Breast epithelium (tissue), 4 donors: ENCODE measurements at regions not wholly inside any gene's neighbourhood (a gene's known extent, or its start where the extent isn't known, plus 50 kb on each side); places are given as distances from the start of the nearest gene placed in this dataset.

ENCODE experiments used
- DNase-seq, 2 donors: peaks; one replicate each; pipeline ENCODE4 v3.0.0-alpha.2; 2019; ENCODE audit warnings: low spot score in 2 of 2
- H3K27ac ChIP-seq, 2 donors: fragments of 200-600 bp; sonication (generic) in 1 of 2; one replicate each; pipeline ENCODE4 v1.5.1; 2016 to 2019; ENCODE audit warnings: mild to moderate bottlenecking in 1 of 2
- H3K27me3 ChIP-seq, 2 donors: fragments of 200-600 bp; sonication (generic) in 1 of 2; one replicate each; pipeline versions ENCODE4 v1.5.1 to v1.6.0; 2017 to 2019; ENCODE audit warnings: control low read depth in 1 of 2, mild to moderate bottlenecking in 1 of 2
- H3K36me3 ChIP-seq: fragments of 200-600 bp; one replicate; pipeline ENCODE4 v1.5.1; 2019
- H3K4me1 ChIP-seq, 2 donors: fragments of 200-600 bp; sonication (generic); one replicate each; pipeline ENCODE4 v1.5.1; 2016 to 2019; ENCODE audit warnings: control low read depth in 1 of 2
- H3K4me3 ChIP-seq, 3 donors: fragments of 200-600 bp; sonication (generic); 1 replicate in 2 of 3; 2 replicates in 1 of 3; pipeline ENCODE4 v1.5.1; 2016 to 2019; ENCODE audit warnings: mild to moderate bottlenecking in 3 of 3, moderate library complexity in 2 of 3
- H3K9me3 ChIP-seq, 2 donors: fragments of 200-600 bp; sonication (generic) in 1 of 2; one replicate each; pipeline ENCODE4 v1.5.1; 2016 to 2019; ENCODE audit warnings: control low read depth in 1 of 2
- POLR2A ChIP-seq: fragments of 450-650 bp; IDR thresholded peaks from one replicate; pipeline ENCODE4 v1.6.1; 2016; ENCODE audit warnings: antibody characterized with exemption, mild to moderate bottlenecking, moderate library complexity
- POLR2AphosphoS5 ChIP-seq, 3 donors: sonication (generic); formaldehyde crosslinking; IDR thresholded peaks; one replicate each; pipeline ENCODE4 v1.6.1; 2017; ENCODE audit warnings: antibody characterized with exemption in 3 of 3
- intact Hi-C: fragments of 100-400 bp; cut with DNase I; formaldehyde crosslinking; loops from one replicate; pipeline ENCODE4 v1.15.1; 2023; ENCODE audit warnings: low total_unique reads
- TF ChIP-seq, protein P1 (sequence below), 3 donors: fragments of 450-650 bp; IDR thresholded peaks; one replicate each; pipeline ENCODE4 v1.5.1; 2016 to 2017; ENCODE audit warnings: antibody characterized with exemption in 3 of 3, mild to moderate bottlenecking in 3 of 3, moderate library complexity in 3 of 3

- Histone ChIP-seq H3K9me3 (no peaks in the 10 kb centered on the region), H3K27ac (no peak overlapping the region), H3K36me3 (no peaks in the 10 kb centered on the region), H3K4me3 (no peak overlapping the region), H3K4me1 (no peaks in the 10 kb centered on the region), H3K27me3 (no peaks in the 10 kb centered on the region)
- no peak for DNase-seq
- intact Hi-C loops = no loop called here
- TF ChIP-seq POLR2A (no peak), POLR2AphosphoS5 (IDR thresholded peaks at IDR 0.05) (no peak)
- TF ChIP-seq, protein P1, sequence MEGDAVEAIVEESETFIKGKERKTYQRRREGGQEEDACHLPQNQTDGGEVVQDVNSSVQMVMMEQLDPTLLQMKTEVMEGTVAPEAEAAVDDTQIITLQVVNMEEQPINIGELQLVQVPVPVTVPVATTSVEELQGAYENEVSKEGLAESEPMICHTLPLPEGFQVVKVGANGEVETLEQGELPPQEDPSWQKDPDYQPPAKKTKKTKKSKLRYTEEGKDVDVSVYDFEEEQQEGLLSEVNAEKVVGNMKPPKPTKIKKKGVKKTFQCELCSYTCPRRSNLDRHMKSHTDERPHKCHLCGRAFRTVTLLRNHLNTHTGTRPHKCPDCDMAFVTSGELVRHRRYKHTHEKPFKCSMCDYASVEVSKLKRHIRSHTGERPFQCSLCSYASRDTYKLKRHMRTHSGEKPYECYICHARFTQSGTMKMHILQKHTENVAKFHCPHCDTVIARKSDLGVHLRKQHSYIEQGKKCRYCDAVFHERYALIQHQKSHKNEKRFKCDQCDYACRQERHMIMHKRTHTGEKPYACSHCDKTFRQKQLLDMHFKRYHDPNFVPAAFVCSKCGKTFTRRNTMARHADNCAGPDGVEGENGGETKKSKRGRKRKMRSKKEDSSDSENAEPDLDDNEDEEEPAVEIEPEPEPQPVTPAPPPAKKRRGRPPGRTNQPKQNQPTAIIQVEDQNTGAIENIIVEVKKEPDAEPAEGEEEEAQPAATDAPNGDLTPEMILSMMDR (IDR thresholded peaks at IDR 0.05) = no peak
Measured at GRCh38 chr4:136036744-136037143, 1495.5 kb downstream of the PCDH18 start.

DNA sequence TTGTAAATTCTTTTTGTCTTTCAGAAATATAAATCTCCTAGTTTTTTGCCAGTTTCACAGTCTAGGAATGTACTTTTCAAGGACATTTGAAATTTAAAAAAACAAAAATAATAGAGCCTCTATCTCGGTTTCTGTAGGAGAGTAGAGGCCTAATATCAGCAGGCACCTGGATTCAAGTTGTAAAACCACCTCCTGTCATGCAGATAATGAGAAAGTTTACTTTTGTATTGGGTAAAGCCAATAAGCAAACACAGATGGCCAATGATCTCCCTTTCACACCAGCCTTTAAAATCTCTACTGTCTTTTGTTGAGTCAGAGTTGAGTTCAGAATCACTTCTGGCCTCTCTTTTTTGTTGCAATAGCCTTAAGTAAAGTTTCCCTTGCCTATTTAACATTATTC is 1499.9 kb downstream of the PCDH18 start:
- no peak overlapping the region for H3K4me3 ChIP-seq

DNA sequence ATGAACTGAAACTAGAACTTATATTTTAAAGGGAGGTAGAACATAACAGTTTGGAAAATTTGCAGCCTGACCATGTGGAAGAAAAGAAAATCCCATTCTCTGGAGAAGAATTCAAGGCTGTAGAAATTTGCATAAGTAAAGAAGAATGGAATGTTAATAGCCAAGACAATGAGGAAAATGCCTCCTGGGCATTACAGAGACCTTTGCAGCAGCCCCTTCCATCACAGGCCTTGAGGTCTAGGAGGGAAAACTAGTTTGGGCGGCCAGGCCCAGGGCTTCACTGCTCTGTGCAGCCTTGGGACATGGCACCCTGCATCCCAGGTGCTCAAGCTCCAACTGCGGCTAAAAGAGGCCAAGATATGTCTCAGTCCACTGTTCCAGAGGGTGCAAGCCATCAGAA is 1506.8 kb downstream of the PCDH18 start:
- Histone ChIP-seq H3K9me3 (peaks cover 0 to 8% of the 10 kb centered on the region in 2 donors), H3K4me1 (no peaks in the 10 kb centered on the region), H3K4me3 (no peak overlapping the region), H3K36me3 (no peaks in the 10 kb centered on the region), H3K27ac (no peak overlapping the region), H3K27me3 (no peaks in the 10 kb centered on the region)
- no peak for DNase-seq
- intact Hi-C loops = no loop called here
- TF ChIP-seq POLR2A = no peak
- no peak for TF ChIP-seq POLR2AphosphoS5 (IDR thresholded peaks at IDR 0.05)
- TF ChIP-seq, protein P1 (IDR thresholded peaks at IDR 0.05) = no peak

More for the DNA sequence above, 1499.9 kb downstream of the PCDH18 start:
- H3K27me3 ChIP-seq = no peaks in the 10 kb centered on the region
- no peaks in the 10 kb centered on the region for H3K36me3 ChIP-seq
- DNase-seq = no peak
- no peaks in the 10 kb centered on the region for H3K9me3 ChIP-seq
- H3K4me1 ChIP-seq = no peaks in the 10 kb centered on the region
- no peak for TF ChIP-seq POLR2AphosphoS5 (IDR thresholded peaks at IDR 0.05)
- TF ChIP-seq, protein P1 (IDR thresholded peaks at IDR 0.05) = no peak
- intact Hi-C loops = no loop called here
- no peak overlapping the region for H3K27ac ChIP-seq

GRCh38 chr4:136017556-136017955 is 1514.7 kb downstream of the PCDH18 start:
- H3K4me3 ChIP-seq = no peak overlapping the region
- DNase-seq = no peak
- no peaks in the 10 kb centered on the region for H3K36me3 ChIP-seq
- TF ChIP-seq POLR2A (no peak), POLR2AphosphoS5 (IDR thresholded peaks at IDR 0.05) (no peak)
- TF ChIP-seq, protein P1 (IDR thresholded peaks at IDR 0.05) = no peak
- no peaks in the 10 kb centered on the region for H3K27me3 ChIP-seq
- intact Hi-C loops = no loop called here
- no peak overlapping the region for H3K27ac ChIP-seq
- no peaks in the 10 kb centered on the region for H3K9me3 ChIP-seq
- H3K4me1 ChIP-seq = no peaks in the 10 kb centered on the region

GRCh38 chr4:136012220-136012619 is 1520.1 kb downstream of the PCDH18 start:
- no peak overlapping the region for H3K4me3 ChIP-seq
- TF ChIP-seq POLR2AphosphoS5 (IDR thresholded peaks at IDR 0.05) = no peak
- intact Hi-C loops = no loop called here
- no peak overlapping the region for H3K27ac ChIP-seq
- no peaks in the 10 kb centered on the region for H3K36me3 ChIP-seq
- no peak for DNase-seq
- H3K27me3 ChIP-seq = no peaks in the 10 kb centered on the region
- H3K4me1 ChIP-seq = no peaks in the 10 kb centered on the region
- peaks cover 3 to 10% of the 10 kb centered on the region in 2 donors for H3K9me3 ChIP-seq

DNA sequence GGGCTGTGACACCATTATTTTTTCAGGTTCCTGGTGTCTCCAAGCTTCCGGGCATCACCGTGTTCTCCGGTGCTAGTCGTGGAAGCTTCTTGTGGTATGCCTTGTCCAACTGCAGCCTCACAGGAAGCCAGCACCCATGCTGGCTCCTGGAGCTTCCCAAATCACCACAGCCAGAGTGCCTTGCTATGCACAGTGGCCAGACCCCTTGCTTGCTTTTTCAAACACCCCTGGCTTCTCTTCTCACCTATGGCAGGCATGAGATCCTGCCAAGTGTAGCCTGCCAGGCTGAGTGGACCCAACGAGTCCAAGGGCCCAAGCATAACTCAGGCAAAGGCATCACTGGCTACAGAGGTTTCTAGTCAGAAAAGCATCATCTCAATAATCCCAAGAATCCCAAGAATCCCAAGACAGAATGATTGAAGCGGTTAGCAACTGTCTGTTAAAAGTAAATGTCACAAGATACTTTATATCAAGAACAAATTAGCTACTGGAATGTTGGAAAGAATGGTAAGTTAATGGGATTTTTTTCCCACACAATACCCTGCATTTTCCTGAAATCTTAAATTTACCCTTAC is 1522.9 kb downstream of the PCDH18 start:
- peaks cover 3 to 10% of the 10 kb centered on the region in 2 donors for H3K9me3 ChIP-seq
- intact Hi-C loops = no loop called here
- DNase-seq = no peak
- H3K4me3 ChIP-seq = no peak overlapping the region
- no peak overlapping the region for H3K27ac ChIP-seq
- H3K27me3 ChIP-seq = no peaks in the 10 kb centered on the region
- H3K36me3 ChIP-seq = no peaks in the 10 kb centered on the region
- no peak for TF ChIP-seq POLR2AphosphoS5 (IDR thresholded peaks at IDR 0.05)
- TF ChIP-seq POLR2A = no peak
- TF ChIP-seq, protein P1 (IDR thresholded peaks at IDR 0.05) = no peak
- H3K4me1 ChIP-seq = no peaks in the 10 kb centered on the region
